CD8-positive, alpha-beta memory T cell (primary cell): ENCODE measurements at regions not wholly inside any gene's neighbourhood (a gene's known extent, or its start where the extent isn't known, plus 50 kb on each side); places are given as distances from the start of the nearest gene placed in this dataset.

ENCODE experiments used
- CTCF ChIA-PET: fragments of 350-600 bp; sonication (Branson Sonifier 250); formaldehyde crosslinking; loops from one replicate; lab custom pipeline; 2021; ENCODE audit warnings: antibody characterized with exemption; lab: Charles Lee
- POLR2A ChIA-PET: fragments of 350-600 bp; sonication (Branson Sonifier 250); formaldehyde crosslinking; loops from one replicate; lab custom pipeline; 2021; ENCODE audit warnings: antibody characterized with exemption; lab: Charles Lee
- DNase-seq, 5 donors: peaks; one replicate each; pipeline versions ENCODE4 v3.0.0 to v3.0.0-alpha.2; 2020 to 2022; ENCODE audit warnings: mixed read lengths in 1 of 5
- H3K27ac ChIP-seq: one replicate; pipeline ENCODE4 v1.7.0; 2013; ENCODE audit warnings: low read depth, mild to moderate bottlenecking, low read length, moderate library complexity
- H3K27me3 ChIP-seq: 2 replicates; pipeline ENCODE4 v1.7.0; 2013; ENCODE audit warnings: low read length, mild to moderate bottlenecking; ENCODE audit not compliant: insufficient read depth, poor library complexity, severe bottlenecking
- H3K36me3 ChIP-seq: 2 replicates; pipeline ENCODE4 v1.7.0; 2013; ENCODE audit warnings: mild to moderate bottlenecking, low read length, moderate library complexity; ENCODE audit not compliant: insufficient read depth
- H3K4me1 ChIP-seq: 2 replicates; pipeline ENCODE4 v1.7.0; 2013; ENCODE audit warnings: mild to moderate bottlenecking, low read length, moderate library complexity; ENCODE audit not compliant: insufficient read depth
- H3K4me3 ChIP-seq: 2 replicates; pipeline ENCODE4 v1.7.0; 2013; ENCODE audit warnings: mild to moderate bottlenecking, low read length
- H3K9me3 ChIP-seq: 2 replicates; pipeline ENCODE4 v1.7.0; 2013; ENCODE audit warnings: mild to moderate bottlenecking, low read length
- H3K27ac Mint-ChIP-seq, 8 donors: one replicate each; pipeline ENCODE4 v1.8.0; 2020 to 2021; ENCODE audit warnings: mixed read lengths in 8 of 8, mild to moderate bottlenecking in 6 of 8, inconsistent platforms in 3 of 8, moderate library complexity in 3 of 8
- H3K27me3 Mint-ChIP-seq, 2 donors: one replicate each; pipeline ENCODE4 v1.8.0; 2020 to 2021; ENCODE audit warnings: mixed read lengths in 2 of 2, mild to moderate bottlenecking in 1 of 2, moderate library complexity in 1 of 2
- H3K36me3 Mint-ChIP-seq, 3 donors: one replicate each; pipeline ENCODE4 v1.8.0; 2020 to 2021; ENCODE audit warnings: mixed read lengths in 3 of 3, inconsistent platforms in 1 of 3, mild to moderate bottlenecking in 1 of 3
- H3K4me1 Mint-ChIP-seq, 3 donors: one replicate each; pipeline ENCODE4 v1.8.0; 2020 to 2021; ENCODE audit warnings: mixed read lengths in 3 of 3, inconsistent platforms in 1 of 3, mild to moderate bottlenecking in 1 of 3
- H3K4me3 Mint-ChIP-seq, 7 donors: one replicate each; pipeline ENCODE4 v1.8.0; 2020 to 2021; ENCODE audit warnings: mixed read lengths in 7 of 7, mild to moderate bottlenecking in 6 of 7, moderate library complexity in 4 of 7, inconsistent platforms in 2 of 7
- H3K9me3 Mint-ChIP-seq, 5 donors: one replicate each; pipeline ENCODE4 v1.8.0; 2020 to 2022; ENCODE audit warnings: mixed read lengths in 5 of 5, mild to moderate bottlenecking in 3 of 5, moderate library complexity in 2 of 5, inconsistent platforms in 1 of 5

DNA sequence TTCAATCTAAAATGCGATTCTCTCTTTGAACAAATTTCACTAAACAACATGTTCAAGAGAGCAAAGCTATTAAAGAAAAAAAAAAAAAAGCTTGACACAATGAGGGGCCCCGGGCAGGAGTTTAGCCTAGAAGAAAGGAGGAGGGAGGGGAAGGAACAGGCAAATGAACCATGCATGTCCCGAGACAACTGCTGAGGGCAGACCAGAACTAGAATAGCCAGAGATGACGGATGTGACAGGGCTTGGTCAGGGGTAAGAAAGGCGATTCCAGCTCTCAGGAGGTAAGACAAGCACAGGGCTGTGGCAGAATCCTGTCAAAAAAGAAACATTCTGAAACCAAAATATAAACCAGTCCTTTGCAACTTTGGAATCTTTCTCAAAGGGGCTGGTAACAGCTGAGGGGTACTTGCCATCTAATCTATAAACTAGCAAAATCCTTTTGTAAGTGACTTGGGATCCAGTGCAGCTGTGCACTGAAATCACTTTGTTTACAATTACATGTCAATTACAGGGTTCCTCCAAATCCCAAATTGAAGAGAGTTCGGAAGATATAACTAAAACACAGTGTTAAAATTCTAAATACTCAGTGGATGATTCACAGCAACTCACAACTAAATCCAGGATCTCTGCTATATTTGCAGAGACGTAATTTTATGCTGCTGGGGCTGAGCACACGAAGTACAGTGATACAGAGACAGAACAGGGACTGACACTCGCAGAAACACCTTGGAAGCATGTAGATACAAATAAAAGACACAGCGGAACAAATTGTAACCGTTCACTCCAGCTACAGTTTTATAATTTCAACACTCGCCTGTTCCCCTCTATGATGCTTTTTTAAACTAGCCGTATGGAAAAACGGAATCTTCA lies 567.4 kb upstream of the ZFHX3 start:
- DNase-seq: no peak
- Histone ChIP-seq H3K4me3 (no peak overlapping the region), H3K36me3 (no peaks in the 10 kb centered on the region), H3K27ac (no peak overlapping the region), H3K4me1 (no peaks in the 10 kb centered on the region), H3K9me3 (no peaks in the 10 kb centered on the region), H3K27me3 (no peaks in the 10 kb centered on the region)
- H3K4me1 Mint-ChIP-seq: no peaks in the 10 kb centered on the region
- H3K36me3 Mint-ChIP-seq: no peaks in the 10 kb centered on the region
- peaks cover 0 to 2% of the 10 kb centered on the region in 2 donors for H3K27me3 Mint-ChIP-seq
- peaks cover 0 to 5% (median 3%) of the 10 kb centered on the region in 5 donors for H3K9me3 Mint-ChIP-seq
- no peak overlapping the region for H3K27ac Mint-ChIP-seq
- POLR2A ChIA-PET: no interaction called here
- CTCF ChIA-PET: no interaction called here
- H3K4me3 Mint-ChIP-seq: no peak overlapping the region

- POLR2A ChIA-PET: no interaction called here
- Mint-ChIP-seq H3K9me3 (peaks cover 0 to 5% (median 3%) of the 10 kb centered on the region in 5 donors), H3K36me3 (no peaks in the 10 kb centered on the region)
Measured at GRCh38 chr16:73614131-73614530, 566.2 kb upstream of the ZFHX3 start.

GRCh38 chr16:73610605-73611156 lies 562.8 kb upstream of the ZFHX3 start:
- H3K27ac Mint-ChIP-seq: no peak overlapping the region
- ChIA-PET CTCF (no interaction called here), POLR2A (no interaction called here)

More at GRCh38 chr16:73614131-73614530, 566.2 kb upstream of the ZFHX3 start:
- Mint-ChIP-seq H3K27me3 (peaks cover 0 to 2% of the 10 kb centered on the region in 2 donors), H3K4me1 (no peaks in the 10 kb centered on the region), H3K27ac (no peak overlapping the region), H3K4me3 (no peak overlapping the region)
- no peaks in the 10 kb centered on the region for H3K9me3 ChIP-seq
- H3K27ac ChIP-seq: no peak overlapping the region
- CTCF ChIA-PET: no interaction called here
- H3K4me1 ChIP-seq: no peaks in the 10 kb centered on the region
- DNase-seq: no peak
- no peaks in the 10 kb centered on the region for H3K27me3 ChIP-seq
- no peaks in the 10 kb centered on the region for H3K36me3 ChIP-seq
- H3K4me3 ChIP-seq: no peak overlapping the region

GRCh38 chr16:73610160-73610559 lies 562.2 kb upstream of the ZFHX3 start:
- no peaks in the 10 kb centered on the region for H3K4me1 Mint-ChIP-seq

More at GRCh38 chr16:73610605-73611156, 562.8 kb upstream of the ZFHX3 start:
- Histone ChIP-seq H3K4me1 (no peaks in the 10 kb centered on the region), H3K27me3 (no peaks in the 10 kb centered on the region), H3K9me3 (no peaks in the 10 kb centered on the region), H3K36me3 (no peaks in the 10 kb centered on the region), H3K27ac (no peak overlapping the region), H3K4me3 (no peak overlapping the region)
- Mint-ChIP-seq H3K4me3 (no peak overlapping the region), H3K27me3 (peaks cover 0 to 2% of the 10 kb centered on the region in 2 donors), H3K36me3 (no peaks in the 10 kb centered on the region), H3K4me1 (no peaks in the 10 kb centered on the region), H3K9me3 (peaks cover 0 to 9% (median 1%) of the 10 kb centered on the region in 5 donors)
- DNase-seq: no peak

DNA sequence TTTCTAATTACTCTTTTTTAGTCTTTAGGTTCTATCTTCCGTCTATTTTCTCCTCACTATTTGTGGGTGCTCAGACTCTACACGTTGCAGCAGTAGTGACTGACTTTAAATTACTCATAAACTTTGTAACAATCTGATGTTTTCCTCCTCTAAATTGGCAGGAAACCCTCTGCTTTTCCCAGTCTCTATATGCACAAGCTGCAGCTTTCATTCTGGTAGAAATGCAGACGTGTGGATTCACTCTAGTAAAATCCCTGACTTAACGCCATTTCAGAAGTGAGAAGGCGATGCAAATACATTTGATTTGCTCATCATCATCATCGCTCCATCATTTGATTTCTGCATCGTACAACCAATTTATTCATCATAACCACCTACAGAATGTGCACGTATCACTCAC lies 561.0 kb upstream of the ZFHX3 start:
- CTCF ChIA-PET: no interaction called here
- no peak overlapping the region for H3K27ac Mint-ChIP-seq
- no peak overlapping the region for H3K4me3 Mint-ChIP-seq
- Histone ChIP-seq H3K27me3 (no peaks in the 10 kb centered on the region), H3K9me3 (no peaks in the 10 kb centered on the region), H3K36me3 (no peaks in the 10 kb centered on the region), H3K27ac (no peak overlapping the region), H3K4me1 (no peaks in the 10 kb centered on the region), H3K4me3 (no peak overlapping the region)
- no peaks in the 10 kb centered on the region for H3K4me1 Mint-ChIP-seq
- peaks cover 1 to 14% (median 4%) of the 10 kb centered on the region in 5 donors for H3K9me3 Mint-ChIP-seq
- no peaks in the 10 kb centered on the region for H3K36me3 Mint-ChIP-seq
- H3K27me3 Mint-ChIP-seq: peaks cover 0 to 2% of the 10 kb centered on the region in 2 donors
- DNase-seq: no peak
- POLR2A ChIA-PET: no interaction called here

More at GRCh38 chr16:73610160-73610559, 562.2 kb upstream of the ZFHX3 start:
- Histone ChIP-seq H3K4me3 (no peak overlapping the region), H3K9me3 (no peaks in the 10 kb centered on the region), H3K27me3 (no peaks in the 10 kb centered on the region), H3K4me1 (no peaks in the 10 kb centered on the region), H3K27ac (no peak overlapping the region), H3K36me3 (no peaks in the 10 kb centered on the region)
- Mint-ChIP-seq H3K4me3 (no peak overlapping the region), H3K27me3 (peaks cover 0 to 2% of the 10 kb centered on the region in 2 donors), H3K27ac (no peak overlapping the region), H3K36me3 (no peaks in the 10 kb centered on the region), H3K9me3 (peaks cover 1 to 14% (median 4%) of the 10 kb centered on the region in 5 donors)
- no peak for DNase-seq
- ChIA-PET CTCF (no interaction called here), POLR2A (no interaction called here)

- Mint-ChIP-seq H3K4me1 (no peaks in the 10 kb centered on the region), H3K36me3 (no peaks in the 10 kb centered on the region), H3K27ac (no peak overlapping the region), H3K4me3 (no peak overlapping the region), H3K9me3 (peaks cover 0 to 23% (median 4%) of the 10 kb centered on the region in 5 donors), H3K27me3 (peaks cover 0 to 2% of the 10 kb centered on the region in 2 donors)
- Histone ChIP-seq H3K9me3 (no peaks in the 10 kb centered on the region), H3K4me3 (no peak overlapping the region), H3K36me3 (no peaks in the 10 kb centered on the region), H3K4me1 (no peaks in the 10 kb centered on the region), H3K27ac (no peak overlapping the region), H3K27me3 (no peaks in the 10 kb centered on the region)
- CTCF ChIA-PET: no interaction called here
- no peak for DNase-seq
- POLR2A ChIA-PET: no interaction called here
Measured at GRCh38 chr16:73605309-73605708, 557.4 kb upstream of the ZFHX3 start.

- ChIA-PET POLR2A (no interaction called here), CTCF (interaction anchor here (0.8 kb wide), 1 partner anchor 322 kb away, joined by 3 read pairs; no protein-coding TSS in a partner anchor)
- Histone ChIP-seq H3K9me3 (no peaks in the 10 kb centered on the region), H3K4me1 (no peaks in the 10 kb centered on the region), H3K27me3 (no peaks in the 10 kb centered on the region), H3K4me3 (no peak overlapping the region), H3K36me3 (no peaks in the 10 kb centered on the region), H3K27ac (no peak overlapping the region)
- DNase-seq: no peak
- H3K9me3 Mint-ChIP-seq: peaks cover 3 to 23% (median 4%) of the 10 kb centered on the region in 5 donors
- no peaks in the 10 kb centered on the region for H3K27me3 Mint-ChIP-seq
- H3K4me3 Mint-ChIP-seq: no peak overlapping the region
- H3K36me3 Mint-ChIP-seq: no peaks in the 10 kb centered on the region
- H3K4me1 Mint-ChIP-seq: no peaks in the 10 kb centered on the region
- H3K27ac Mint-ChIP-seq: no peak overlapping the region
Measured at GRCh38 chr16:73601911-73602310, 554.0 kb upstream of the ZFHX3 start.

GRCh38 chr16:73599870-73600269 lies 551.9 kb upstream of the ZFHX3 start:
- DNase-seq: no peak
- Histone ChIP-seq H3K27me3 (no peaks in the 10 kb centered on the region), H3K36me3 (no peaks in the 10 kb centered on the region), H3K27ac (no peak overlapping the region), H3K4me3 (no peak overlapping the region), H3K9me3 (no peaks in the 10 kb centered on the region), H3K4me1 (no peaks in the 10 kb centered on the region)
- Mint-ChIP-seq H3K36me3 (no peaks in the 10 kb centered on the region), H3K9me3 (peaks cover 0 to 12% (median 3%) of the 10 kb centered on the region in 5 donors), H3K4me3 (no peak overlapping the region), H3K4me1 (no peaks in the 10 kb centered on the region), H3K27me3 (no peaks in the 10 kb centered on the region), H3K27ac (no peak overlapping the region)
- ChIA-PET POLR2A (no interaction called here), CTCF (no interaction called here)
